ENCODE measurements at regions not wholly inside any gene's neighbourhood (a gene's known extent, or its start where the extent isn't known, plus 50 kb on each side); places are given as distances from the start of the nearest gene placed in this dataset.

DNA sequence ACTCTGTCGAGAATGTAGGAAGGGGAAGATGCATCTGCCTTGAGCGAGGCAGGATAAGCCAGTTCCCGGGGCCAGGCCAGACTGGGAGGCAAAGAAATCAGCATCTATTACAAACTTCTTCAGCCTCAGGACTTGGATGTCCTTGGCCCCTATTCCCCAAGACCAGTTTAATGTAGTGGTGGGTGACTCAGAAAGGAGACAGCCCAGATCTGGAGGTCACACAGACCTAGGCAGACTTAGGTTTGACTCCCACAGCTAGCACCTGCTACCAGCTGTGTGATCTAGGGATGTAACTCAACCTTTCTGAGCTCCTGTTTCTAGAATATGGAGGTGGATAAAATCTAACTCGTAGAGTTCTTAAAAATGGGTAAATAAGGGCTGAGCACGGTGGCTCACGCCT, 409.5 kb upstream of the PROK2 start:
- intact Hi-C loops (cut with micrococcal nuclease), result no loop called here

DNA sequence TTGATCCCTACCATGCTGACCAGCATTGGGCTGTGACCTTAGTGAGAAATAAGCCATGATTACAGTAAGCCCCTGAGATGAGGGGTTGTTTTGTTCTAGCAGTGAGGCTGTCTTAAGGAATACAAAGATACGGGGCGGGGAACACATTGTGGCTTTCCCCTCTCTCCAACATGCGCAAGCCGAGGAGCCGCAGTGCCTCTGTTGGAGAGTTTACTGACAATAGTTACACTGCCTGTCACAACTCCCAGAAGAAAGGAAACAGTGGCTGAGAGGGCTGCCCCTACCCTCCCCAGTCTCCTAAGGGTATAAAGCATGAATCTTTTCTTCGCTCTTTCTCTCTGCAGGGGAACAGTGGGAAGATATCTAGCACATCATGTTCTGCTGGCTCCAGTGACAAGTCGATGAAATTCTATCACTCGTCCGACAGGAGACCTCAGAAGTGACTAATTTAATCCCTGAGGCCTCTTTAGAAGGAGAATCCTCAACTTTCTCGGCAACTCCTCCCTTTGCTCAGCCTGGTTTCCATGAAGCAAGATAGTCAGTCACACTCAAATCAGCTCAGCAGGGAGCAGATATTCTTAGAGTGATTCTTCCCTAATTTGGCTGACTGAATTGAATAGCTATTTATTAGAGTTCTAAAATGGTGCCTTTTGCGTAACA, 409.0 kb upstream of the PROK2 start:
- intact Hi-C loops (cut with micrococcal nuclease), result no loop called here

- intact Hi-C loops (cut with micrococcal nuclease), result no loop called here
Observed at GRCh38 chr3:72192572-72192971, 407.6 kb upstream of the PROK2 start.

DNA sequence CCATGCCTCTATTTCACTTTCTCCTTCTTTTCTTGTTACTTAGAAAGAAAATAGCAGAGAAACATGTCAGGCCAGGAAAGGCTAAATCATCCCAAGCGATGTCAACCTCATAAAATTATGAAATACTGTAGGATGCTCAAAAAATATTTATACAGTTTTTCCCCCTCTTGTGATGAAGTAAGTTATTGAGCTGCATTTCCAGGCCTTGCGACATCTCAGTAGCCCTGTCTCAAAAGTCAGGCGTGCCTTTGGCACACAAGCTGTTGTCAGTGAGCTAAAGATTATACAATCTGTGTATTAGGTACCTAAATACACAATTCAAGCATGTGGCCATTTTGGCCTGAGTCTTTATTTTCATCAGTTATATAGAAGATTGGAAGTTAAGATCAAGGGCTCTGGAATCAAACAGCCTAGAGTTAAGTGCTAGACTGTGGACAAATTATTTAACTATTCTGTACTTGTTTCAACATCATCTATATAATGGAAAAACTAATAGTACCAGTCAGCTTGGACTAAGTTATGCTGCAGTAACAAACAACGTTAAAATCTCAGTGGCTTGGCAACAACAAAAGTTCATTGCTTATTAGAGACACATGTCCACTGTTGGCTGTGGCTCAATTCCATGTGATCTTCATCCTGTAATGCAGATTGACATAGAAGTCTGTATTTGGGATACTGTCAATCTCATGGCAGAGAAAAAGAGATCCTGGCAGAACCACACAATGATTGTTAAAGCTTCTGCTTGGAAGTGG, 406.4 kb upstream of the PROK2 start:
- intact Hi-C loops (cut with micrococcal nuclease), result no loop called here

DNA sequence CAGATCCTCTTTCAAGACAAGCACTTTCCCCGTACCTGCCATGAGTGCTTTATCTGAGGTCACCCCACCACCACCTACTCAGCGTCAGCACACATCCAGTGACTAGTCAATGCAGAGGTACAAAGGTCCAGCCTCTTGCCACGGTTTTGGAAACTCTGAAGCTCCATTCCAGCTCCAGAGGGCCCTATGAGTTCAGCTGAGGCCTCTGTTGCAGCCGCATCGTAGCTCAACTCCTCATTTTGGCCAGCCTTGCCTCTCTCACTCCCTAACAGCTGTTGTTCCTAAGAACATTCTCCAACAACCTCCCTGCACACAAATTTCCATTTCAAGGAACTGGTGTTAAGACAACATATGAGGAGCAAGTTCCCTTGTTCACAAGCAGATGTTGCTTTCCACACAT, 405.1 kb upstream of the PROK2 start:
- intact Hi-C loops (cut with micrococcal nuclease), result no loop called here

GRCh38 chr3:72189339-72189738, 404.4 kb upstream of the PROK2 start:
- intact Hi-C loops (cut with micrococcal nuclease), result loop anchor here (5.0 kb wide), 1 partner anchor 633 kb away; no protein-coding TSS in a partner anchor

GRCh38 chr3:72188536-72188935, 403.6 kb upstream of the PROK2 start:
- intact Hi-C loops (cut with micrococcal nuclease), result loop anchor here (5.0 kb wide), 1 partner anchor 634 kb away; no protein-coding TSS in a partner anchor

DNA sequence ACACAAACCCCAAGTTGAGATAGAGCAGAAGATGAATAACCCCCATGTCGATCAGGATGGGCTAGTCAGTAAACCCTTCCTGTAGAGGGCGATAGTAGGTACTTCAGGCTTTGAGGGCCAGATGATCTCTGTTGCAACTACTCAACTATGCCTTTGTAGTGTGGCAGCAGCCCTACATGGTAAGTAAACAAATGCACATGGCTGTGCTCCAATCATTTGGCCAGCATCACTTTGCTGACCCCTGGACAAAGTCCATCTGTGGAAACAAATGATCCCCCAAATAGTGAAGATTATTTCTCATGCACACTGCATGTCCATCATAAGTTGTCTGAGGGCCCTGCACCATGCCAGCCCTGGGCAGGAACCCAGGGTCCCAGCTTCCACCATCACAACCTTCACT, 402.2 kb upstream of the PROK2 start:
- intact Hi-C loops (cut with micrococcal nuclease), result loop anchor here (5.0 kb wide), 1 partner anchor 635 kb away; no protein-coding TSS in a partner anchor

DNA sequence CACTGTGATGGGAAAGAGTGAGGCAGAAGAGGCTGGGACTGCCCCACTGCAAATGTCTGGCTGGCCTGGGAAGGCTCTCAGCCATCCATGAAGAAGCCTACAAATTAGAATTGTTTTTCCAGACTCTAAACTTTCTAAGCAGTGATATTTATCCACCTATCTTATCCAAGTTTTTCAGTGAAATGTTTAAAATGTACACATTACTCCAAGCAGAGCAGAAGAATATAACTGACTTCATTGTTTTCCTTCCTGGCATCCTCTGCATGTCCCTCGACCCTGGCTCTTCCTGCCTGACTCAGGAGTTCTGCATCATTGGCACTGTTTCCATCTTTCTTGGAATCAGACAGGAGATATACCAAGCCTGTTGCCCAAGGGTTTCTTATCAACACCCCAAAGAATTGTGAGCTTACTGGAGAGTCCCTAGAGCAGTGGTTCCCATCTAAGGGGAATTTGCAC, 401.5 kb upstream of the PROK2 start:
- intact Hi-C loops (cut with micrococcal nuclease), result loop anchor here (5.0 kb wide), 1 partner anchor 636 kb away; no protein-coding TSS in a partner anchor

GRCh38 chr3:72185549-72186399, 400.8 kb upstream of the PROK2 start:
- intact Hi-C loops (cut with micrococcal nuclease), result loop anchor here (5.0 kb wide), 1 partner anchor 637 kb away; no protein-coding TSS in a partner anchor

DNA sequence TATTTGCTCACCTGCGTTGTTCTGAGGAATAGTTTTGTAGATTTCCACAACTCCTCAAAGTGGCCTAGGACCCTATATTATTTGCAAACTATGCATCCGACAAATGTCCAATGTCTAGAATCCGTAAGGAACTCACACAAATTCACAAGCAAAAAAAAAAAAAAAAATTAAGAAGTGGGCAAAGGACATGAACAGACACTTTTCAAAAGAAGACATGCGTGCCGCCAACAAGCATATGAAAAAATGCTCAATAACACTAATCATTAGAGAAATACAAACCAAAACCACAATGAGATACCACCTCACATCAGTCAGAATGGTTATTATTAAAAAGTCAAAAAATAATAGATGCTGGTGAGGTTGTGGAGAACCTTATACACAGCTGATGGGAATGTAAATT, 398.5 kb upstream of the PROK2 start:
- intact Hi-C loops (cut with micrococcal nuclease), result no loop called here

GRCh38 chr3:72182206-72182605, 397.3 kb upstream of the PROK2 start:
- intact Hi-C loops (cut with micrococcal nuclease), result no loop called here

GRCh38 chr3:72181251-72181650, 396.3 kb upstream of the PROK2 start:
- intact Hi-C loops (cut with micrococcal nuclease), result no loop called here

- intact Hi-C loops (cut with micrococcal nuclease), result no loop called here
Observed at GRCh38 chr3:72180405-72180804, 395.5 kb upstream of the PROK2 start.

DNA sequence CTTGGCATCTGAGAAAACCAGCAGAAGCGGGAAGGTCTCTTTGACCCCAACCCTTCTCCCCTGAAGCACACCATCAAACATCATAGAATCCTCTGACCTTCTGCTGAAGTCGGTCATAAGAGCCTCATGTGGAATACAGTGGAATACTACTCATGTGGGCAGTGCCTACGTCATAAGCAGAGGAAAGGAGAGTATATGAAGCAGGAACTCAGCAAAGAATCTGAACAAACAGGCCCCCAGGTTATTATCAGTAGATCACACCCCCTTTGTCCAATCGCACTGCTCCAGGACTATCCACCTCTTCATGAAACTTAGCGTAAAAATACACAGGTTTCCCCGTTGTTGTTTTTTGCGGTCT, 394.1 kb upstream of the PROK2 start:
- intact Hi-C loops (cut with micrococcal nuclease), result no loop called here

DNA sequence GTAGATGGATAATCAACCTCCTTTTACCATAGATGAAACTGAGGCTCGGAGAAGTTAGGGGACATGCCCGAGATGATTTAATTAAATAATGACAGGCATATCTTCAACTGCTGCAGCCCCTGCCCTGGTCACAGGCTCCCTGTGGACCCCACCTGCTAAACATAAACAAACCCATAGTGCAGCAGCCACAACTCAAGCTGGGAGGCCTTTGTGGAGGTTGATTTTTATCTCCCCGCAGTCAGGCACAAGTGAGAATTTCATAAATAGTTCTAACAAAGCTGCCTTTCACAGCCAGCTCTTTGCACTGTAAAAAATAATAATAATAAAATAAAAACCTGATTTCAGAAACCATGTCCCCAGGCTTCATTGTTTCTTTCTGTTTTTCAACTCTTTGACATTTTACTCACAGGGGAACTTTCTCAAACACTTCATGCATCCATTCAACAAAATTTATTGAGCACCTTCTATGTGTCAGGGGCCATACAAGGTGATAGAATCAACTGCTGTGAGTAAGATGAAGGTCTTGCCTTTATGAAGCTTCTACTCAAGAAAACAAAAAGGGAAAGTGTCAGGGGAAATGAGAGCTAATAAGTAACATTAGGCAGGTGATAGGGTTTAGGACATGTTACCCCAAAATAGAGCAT, 393.6 kb upstream of the PROK2 start:
- intact Hi-C loops (cut with micrococcal nuclease), result no loop called here

- intact Hi-C loops (cut with micrococcal nuclease), result no loop called here
Observed at GRCh38 chr3:72177075-72178050, 392.4 kb upstream of the PROK2 start.

- intact Hi-C loops (cut with micrococcal nuclease), result no loop called here
Observed at GRCh38 chr3:72176537-72177041, 391.6 kb upstream of the PROK2 start.

- intact Hi-C loops (cut with micrococcal nuclease), result no loop called here
Observed at GRCh38 chr3:72175296-72175858, 390.4 kb upstream of the PROK2 start.

DNA sequence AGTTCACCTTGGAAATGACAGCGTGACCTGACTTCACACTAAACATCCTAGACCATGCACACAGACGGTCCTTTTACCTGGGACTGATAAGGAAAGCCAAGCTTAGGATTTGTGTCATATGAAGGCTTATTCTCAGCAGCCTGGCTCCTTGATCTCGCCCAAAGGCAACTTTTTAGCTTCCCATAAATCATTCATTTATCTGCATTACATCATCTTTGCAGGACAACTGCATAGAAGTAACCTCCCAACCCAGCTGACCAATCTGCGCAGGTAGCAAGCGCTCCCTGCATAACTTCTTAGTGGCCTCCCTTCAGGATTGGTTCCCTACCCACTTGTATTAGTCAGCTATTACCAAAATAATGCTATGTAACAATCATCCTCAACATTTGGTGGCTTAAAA, 389.9 kb upstream of the PROK2 start:
- intact Hi-C loops (cut with micrococcal nuclease), result no loop called here

Measured in T-helper 1 cell treated with Interleukin-12 subunit alpha and Interleukin-12 subunit beta and Interleukin-4 antibody, amounts not matched to agents 30 ng/mL and 1 ng/mL, for 36 hours (primary cell).